Fibroblast of the aortic adventitia (primary cell): ENCODE measurements at regions not wholly inside any gene's neighbourhood (a gene's known extent, or its start where the extent isn't known, plus 50 kb on each side); places are given as distances from the start of the nearest gene placed in this dataset.

Experiments
- DNase-seq: peaks from one replicate; pipeline ENCODE4 v3.0.0-alpha.2; 2010; ENCODE audit warnings: low read depth
- H3K4me3 ChIP-seq: 2 replicates; pipeline ENCODE4 v1.5.1; 2011; ENCODE audit warnings: low read depth, mild to moderate bottlenecking, control low read depth, low read length, moderate library complexity
- TF ChIP-seq, protein P1 (sequence below): IDR thresholded peaks from 2 replicates; pipeline ENCODE4 v1.5.1; 2011; ENCODE audit warnings: mild to moderate bottlenecking, low read length, control low read depth, inconsistent platforms; ENCODE audit not compliant: insufficient read depth

GRCh38 chr4:62822306-62822705 lies 1586.9 kb downstream of the TECRL start:
- no peak for DNase-seq
- TF ChIP-seq, protein P1, sequence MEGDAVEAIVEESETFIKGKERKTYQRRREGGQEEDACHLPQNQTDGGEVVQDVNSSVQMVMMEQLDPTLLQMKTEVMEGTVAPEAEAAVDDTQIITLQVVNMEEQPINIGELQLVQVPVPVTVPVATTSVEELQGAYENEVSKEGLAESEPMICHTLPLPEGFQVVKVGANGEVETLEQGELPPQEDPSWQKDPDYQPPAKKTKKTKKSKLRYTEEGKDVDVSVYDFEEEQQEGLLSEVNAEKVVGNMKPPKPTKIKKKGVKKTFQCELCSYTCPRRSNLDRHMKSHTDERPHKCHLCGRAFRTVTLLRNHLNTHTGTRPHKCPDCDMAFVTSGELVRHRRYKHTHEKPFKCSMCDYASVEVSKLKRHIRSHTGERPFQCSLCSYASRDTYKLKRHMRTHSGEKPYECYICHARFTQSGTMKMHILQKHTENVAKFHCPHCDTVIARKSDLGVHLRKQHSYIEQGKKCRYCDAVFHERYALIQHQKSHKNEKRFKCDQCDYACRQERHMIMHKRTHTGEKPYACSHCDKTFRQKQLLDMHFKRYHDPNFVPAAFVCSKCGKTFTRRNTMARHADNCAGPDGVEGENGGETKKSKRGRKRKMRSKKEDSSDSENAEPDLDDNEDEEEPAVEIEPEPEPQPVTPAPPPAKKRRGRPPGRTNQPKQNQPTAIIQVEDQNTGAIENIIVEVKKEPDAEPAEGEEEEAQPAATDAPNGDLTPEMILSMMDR, result no peak
- H3K4me3 ChIP-seq, result no peak overlapping the region

- no peak overlapping the region for H3K4me3 ChIP-seq
- TF ChIP-seq, protein P1, result no peak
- DNase-seq, result no peak
Measured at GRCh38 chr4:62816566-62816965, 1592.7 kb downstream of the TECRL start.

- TF ChIP-seq, protein P1, result no peak
Measured at GRCh38 chr4:62814510-62815047, 1594.7 kb downstream of the TECRL start.

GRCh38 chr4:62806816-62807215 lies 1602.4 kb downstream of the TECRL start:
- DNase-seq, result no peak
- TF ChIP-seq, protein P1, result no peak
- H3K4me3 ChIP-seq, result no peak overlapping the region

More at GRCh38 chr4:62814510-62815047, 1594.7 kb downstream of the TECRL start:
- no peak overlapping the region for H3K4me3 ChIP-seq
- DNase-seq, result no peak

DNA sequence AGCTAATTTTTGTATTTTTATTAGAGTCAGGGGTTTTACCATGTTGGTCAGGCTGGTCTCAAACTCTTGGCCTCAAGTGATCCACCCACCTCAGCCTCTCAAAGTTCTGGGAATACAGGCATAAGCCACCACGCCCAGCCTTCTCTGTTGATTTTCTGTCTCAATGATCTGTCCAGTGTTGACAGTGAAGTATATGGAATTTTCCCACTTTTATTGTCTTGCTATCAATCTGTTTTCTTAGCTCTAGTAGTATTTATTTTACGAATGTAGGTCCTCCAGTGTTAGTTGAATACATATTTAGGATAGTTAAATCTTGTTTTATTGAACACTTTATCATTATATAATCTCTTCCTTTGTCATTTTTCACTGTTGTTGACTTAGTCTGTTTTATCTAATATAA lies 1603.9 kb downstream of the ADGRL3 start:
- TF ChIP-seq, protein P1, result no peak
- DNase-seq, result no peak
- no peak overlapping the region for H3K4me3 ChIP-seq

DNA sequence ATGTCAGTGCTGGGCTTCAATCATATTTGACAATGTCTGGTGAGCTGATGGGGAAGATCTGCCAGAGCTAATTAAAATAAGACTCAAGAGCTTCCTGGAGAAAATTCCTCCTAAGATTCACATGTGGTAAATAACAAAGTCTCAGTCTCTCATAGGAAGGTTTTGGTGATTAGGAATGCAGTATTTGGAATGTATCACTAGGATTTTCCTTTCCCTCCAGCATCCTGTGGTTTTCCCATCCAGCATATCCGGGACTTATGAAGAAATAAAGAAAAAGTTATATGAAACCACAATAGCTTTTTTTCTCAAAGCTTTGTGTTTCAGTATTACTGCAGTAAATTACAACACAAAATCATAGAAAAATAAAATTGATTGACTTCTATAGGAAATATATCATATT lies 1597.1 kb downstream of the ADGRL3 start:
- no peak for DNase-seq
- TF ChIP-seq, protein P1, result no peak

GRCh38 chr4:62791386-62791785 lies 1591.3 kb downstream of the ADGRL3 start:
- no peak overlapping the region for H3K4me3 ChIP-seq
- DNase-seq, result no peak
- TF ChIP-seq, protein P1, result no peak

More for the DNA sequence above, 1597.1 kb downstream of the ADGRL3 start:
- no peak overlapping the region for H3K4me3 ChIP-seq
